ENCODE measurements at regions not wholly inside any gene's neighbourhood (a gene's known extent, or its start where the extent isn't known, plus 50 kb on each side); places are given as distances from the start of the nearest gene placed in this dataset.

GRCh38 chr2:8281950-8282857, 399.7 kb upstream of the ID2 start:
- TF ChIP-seq CTCF (IDR thresholded peaks at IDR 0.05; ENCODE audit: low read depth, low read length) (no peak), POLR2A (IDR thresholded peaks at IDR 0.05; ENCODE audit: extremely low read depth, insufficient read length) (no peak), MAX (IDR thresholded peaks at IDR 0.05; ENCODE audit: low read depth, low read length) (no peak), MYC (IDR thresholded peaks at IDR 0.05; ENCODE audit: low read depth, low read length) (no peak)

All from NB4 (cell line).